GM19395 (cell line): ENCODE measurements at regions not wholly inside any gene's neighbourhood (a gene's known extent, or its start where the extent isn't known, plus 50 kb on each side); places are given as distances from the start of the nearest gene placed in this dataset.

Experiments used
- ATAC-seq: cut with Tn5 transposase; IDR thresholded peaks from one replicate; pipeline ENCODE4 v1.9.1; 2021; ENCODE audit warnings: mild to moderate bottlenecking, moderate library complexity; ENCODE audit not compliant: unreplicated experiment

DNA sequence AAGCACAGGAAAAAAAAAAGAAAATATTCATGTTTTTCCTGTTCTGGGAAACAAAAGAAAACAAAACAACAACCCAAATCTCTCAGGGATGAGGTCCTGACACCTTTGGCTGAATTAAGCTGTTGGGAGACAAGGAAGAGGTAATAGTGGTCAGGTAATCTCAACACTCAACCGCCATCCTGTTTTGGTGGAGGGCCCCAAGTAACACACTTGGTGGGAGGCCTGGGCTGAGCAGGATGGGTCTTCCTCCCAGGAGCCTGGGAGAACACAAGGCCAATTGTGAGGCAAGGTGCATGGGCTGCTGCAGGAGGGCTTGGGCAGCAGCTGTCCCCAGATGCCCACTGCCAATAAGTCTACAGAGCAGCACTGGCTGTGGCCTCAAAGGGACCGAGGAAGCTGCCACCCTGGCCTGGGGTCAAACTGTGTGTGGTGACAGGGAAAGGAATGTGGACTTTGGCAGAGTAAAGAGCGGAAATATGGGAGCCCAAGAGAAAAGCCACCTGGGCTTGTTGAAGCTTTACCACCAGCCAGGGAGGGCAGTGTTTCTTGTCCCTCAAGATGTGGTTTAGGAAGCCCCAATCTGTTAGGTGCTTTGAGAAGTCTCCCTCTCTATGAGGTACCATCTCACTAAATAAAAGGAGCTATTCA lies 93.5 kb upstream of the SLC25A13 start:
- ATAC-seq, result no peak

DNA sequence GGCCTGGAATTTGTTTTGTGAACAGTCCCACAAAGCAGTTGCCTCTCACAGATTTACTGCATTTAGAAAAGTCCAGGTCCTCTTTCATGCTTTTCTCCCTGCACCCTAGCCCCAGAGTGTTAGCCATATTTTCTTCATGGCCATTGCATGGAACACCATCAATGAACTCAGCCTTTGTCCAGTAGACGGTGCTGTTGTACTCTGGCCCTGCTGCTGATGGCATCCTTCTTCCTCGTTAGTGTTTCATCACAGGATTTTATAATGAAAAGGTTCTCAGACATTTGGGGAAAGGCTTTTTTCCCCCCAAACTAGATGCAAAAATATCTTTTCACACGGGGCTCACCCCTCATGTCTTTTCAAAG lies 93.0 kb upstream of the SLC25A13 start:
- peak; percentile 79 for ATAC-seq

DNA sequence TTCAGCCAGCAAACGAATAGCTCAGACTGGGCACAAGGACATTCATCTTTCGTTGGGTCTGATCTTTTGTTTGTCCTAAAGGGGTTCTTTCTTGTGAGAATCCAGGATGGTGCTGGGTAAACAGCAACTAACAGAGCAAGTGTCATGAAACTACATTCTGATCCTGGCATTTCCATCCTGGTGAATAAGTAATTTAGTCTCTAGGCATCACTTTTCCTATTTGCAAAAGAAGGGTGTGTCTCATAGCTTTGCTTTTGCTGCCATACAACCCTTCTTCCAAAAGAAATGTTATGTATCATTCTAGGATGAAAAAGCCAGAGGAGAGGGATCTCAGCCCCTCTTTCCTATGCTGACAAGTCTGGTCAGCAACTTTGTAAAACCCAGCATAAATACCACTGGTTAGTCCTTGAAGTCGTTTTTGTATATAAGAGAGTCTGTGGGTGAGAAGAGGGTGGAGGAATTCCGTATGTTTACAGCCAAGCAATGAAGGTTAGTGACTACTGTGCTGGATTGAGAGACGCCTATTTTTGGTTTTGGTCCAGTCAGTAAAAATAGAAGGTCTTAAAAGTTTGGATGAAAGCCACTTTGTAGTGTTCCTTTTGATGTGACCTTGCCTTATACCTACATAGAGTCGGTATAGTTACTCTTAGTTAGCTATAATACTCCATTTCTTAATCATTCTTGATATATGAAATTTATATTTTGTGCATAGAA lies 88.4 kb upstream of the SLC25A13 start:
- no peak for ATAC-seq

DNA sequence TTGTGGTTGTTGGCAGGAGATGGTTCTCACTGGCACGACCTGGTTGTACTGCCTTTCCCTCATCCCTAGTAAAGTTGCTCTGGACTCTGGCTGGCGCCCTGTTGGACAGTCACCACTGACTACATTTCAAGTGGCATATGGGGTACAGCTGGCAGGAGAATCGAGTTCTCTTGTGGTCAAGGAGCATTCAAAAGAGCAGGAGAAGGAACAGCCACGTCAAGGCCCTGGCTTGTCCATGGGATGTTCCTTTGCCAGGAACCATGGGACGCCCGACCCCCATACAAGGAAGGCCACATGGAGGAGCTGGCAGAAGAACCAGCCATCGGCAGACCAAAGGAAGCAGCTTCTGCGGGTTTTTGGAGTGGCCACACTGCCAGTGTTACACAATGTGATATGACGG lies 87.0 kb upstream of the SLC25A13 start:
- ATAC-seq, result no peak

GRCh38 chr7:96407427-96407826 lies 85.5 kb upstream of the SLC25A13 start:
- ATAC-seq, result no peak

DNA sequence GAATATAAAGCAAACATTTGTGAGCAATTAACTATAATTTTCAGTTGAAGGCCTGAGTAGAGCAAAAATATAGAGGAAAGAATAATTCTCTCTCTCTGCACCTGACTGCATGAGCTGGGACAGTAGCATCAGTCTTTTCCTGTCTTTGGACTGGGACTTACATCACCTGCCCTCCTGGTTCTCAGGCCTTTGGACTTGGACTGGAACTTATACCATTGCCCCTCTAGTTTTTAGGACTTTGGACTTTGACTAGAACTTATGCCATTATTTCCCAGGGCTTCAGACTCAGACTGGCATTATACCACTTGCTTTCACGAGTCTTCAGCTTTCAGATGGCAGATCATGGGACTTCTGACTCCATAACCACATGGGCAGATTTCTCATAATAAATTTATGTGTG lies 81.0 kb upstream of the SLC25A13 start:
- no peak for ATAC-seq

DNA sequence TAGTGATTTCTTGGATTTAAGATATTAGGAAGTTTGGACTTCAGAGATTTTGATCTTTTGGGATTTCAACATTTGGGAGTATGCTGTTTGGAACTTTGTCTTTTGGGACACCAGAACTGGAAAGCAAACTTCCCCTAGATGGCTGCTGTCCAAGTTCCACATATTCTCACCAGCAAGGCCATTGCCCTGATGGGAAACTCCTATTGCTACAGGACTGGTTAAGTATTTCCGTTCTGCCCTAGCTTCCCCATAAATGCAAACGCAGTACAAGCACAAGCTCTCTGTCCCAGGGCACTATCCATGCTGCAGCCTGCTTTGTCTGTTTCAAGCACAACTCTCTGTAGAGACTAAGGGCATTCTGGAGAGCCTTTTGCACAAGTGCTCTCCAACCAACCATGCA lies 79.3 kb upstream of the SLC25A13 start:
- ATAC-seq, result no peak

- ATAC-seq, result no peak
Measured at GRCh38 chr7:96400518-96400917, 78.6 kb upstream of the SLC25A13 start.

GRCh38 chr7:96400001-96400400 lies 78.1 kb upstream of the SLC25A13 start:
- no peak for ATAC-seq

- no peak for ATAC-seq
Measured at GRCh38 chr7:96397936-96398598, 76.2 kb upstream of the SLC25A13 start.

DNA sequence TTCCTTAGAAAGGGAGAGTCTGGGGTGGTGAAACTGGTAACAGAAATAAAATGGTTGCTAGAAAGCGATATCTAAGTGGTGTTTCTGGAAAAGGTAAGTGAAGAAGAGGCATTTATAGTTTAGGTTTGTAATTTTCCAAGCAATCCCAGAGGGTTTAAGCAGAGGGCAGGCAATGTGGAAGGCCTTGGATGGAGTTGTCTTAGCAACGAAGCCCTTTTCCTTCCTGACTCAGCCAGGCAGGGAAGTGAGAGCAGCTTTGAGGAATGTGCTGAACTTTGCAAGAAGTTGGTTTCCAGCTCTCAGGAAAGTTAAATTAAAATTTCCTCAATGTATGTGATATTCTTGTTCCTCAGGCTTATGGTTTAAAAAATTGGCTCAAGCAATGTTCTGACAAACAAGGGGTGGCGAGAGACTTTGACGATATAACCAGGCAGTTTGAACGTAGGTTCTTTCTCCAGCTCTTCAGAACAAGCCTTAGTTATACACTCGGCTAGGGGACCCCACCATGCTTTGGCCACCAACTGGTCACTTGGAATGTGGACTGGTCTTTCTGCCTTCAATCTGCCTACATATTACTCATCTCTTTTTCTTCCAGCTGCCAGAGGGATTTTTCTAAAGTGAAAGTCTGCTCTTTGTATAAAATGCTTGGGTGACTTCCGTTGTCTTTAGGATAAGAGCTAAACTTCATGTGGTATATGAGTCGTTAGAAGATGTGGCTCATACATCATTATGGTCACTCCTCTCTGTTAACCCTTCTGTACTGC lies 66.9 kb upstream of the SLC25A13 start:
- no peak for ATAC-seq

- ATAC-seq, result no peak
Measured at GRCh38 chr7:96388166-96388565, 66.3 kb upstream of the SLC25A13 start.

- no peak for ATAC-seq
Measured at GRCh38 chr7:96380111-96380512, 58.2 kb upstream of the SLC25A13 start.

- no peak for ATAC-seq
Measured at GRCh38 chr7:96377399-96377798, 55.5 kb upstream of the SLC25A13 start.
